ENCODE measurements at regions not wholly inside any gene's neighbourhood (a gene's known extent, or its start where the extent isn't known, plus 50 kb on each side); places are given as distances from the start of the nearest gene placed in this dataset.

DNA sequence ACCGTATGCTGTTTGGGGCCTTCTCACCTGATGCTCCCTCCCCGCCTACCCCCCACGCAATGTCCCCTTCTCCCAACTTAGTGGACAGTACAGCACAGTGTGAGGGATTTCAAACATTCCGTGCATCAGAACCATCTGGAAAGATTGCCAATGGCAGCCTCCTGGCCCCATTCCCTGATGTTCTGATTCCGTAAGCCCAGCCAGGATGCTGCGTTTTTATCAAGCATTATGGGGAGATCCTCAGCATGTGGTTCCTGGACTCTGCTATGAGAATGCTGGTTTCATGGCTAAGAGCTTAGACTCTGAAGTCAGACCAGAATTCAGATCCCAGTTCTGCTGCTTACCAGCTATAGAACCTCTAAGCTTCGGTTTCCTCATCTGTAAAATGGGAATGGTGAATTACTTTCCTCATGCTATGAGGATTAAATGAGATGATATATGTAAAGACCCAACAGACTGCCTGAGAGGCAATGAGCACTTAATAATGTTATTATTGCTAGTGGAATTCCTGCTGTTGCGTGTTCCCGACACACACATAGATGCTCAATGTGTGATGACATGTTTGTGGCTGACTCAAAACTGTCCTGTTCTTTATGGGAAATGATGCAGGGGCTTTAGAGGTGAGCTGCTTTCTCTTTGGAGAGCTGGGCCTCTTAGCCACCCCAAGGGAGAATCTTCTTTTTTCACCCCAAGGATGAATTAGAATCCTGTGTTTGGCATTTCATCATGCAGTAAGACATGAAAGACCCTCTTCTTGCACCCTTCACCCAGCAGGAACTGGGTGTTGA, 60.8 kb upstream of the SMNDC1 start:
- TF ChIP-seq, protein P1, sequence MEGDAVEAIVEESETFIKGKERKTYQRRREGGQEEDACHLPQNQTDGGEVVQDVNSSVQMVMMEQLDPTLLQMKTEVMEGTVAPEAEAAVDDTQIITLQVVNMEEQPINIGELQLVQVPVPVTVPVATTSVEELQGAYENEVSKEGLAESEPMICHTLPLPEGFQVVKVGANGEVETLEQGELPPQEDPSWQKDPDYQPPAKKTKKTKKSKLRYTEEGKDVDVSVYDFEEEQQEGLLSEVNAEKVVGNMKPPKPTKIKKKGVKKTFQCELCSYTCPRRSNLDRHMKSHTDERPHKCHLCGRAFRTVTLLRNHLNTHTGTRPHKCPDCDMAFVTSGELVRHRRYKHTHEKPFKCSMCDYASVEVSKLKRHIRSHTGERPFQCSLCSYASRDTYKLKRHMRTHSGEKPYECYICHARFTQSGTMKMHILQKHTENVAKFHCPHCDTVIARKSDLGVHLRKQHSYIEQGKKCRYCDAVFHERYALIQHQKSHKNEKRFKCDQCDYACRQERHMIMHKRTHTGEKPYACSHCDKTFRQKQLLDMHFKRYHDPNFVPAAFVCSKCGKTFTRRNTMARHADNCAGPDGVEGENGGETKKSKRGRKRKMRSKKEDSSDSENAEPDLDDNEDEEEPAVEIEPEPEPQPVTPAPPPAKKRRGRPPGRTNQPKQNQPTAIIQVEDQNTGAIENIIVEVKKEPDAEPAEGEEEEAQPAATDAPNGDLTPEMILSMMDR (IDR thresholded peaks at IDR 0.05; ENCODE audit: low read depth, low read length, missing input control) = no peak
- TF ChIP-seq SP1 (IDR thresholded peaks at IDR 0.05) (no peak), NR2F2 (IDR thresholded peaks at IDR 0.05) (no peak), YY1 (IDR thresholded peaks at IDR 0.05) (no peak), HNF4G (IDR thresholded peaks at IDR 0.05) (no peak)

Data from liver (tissue), 3 donors.